ENCODE measurements at regions not wholly inside any gene's neighbourhood (a gene's known extent, or its start where the extent isn't known, plus 50 kb on each side); places are given as distances from the start of the nearest gene placed in this dataset.

- DNase-seq (ENCODE audit: insufficient read length, low spot score, missing footprints), result no peak
- no peaks in the 10 kb centered on the region for H3K4me1 ChIP-seq (ENCODE audit: insufficient read depth, low read length)
- TF ChIP-seq CTCF (IDR thresholded peaks at IDR 0.05; ENCODE audit: extremely low read depth, low read depth, low read length), result no peak
- no peak overlapping the region for H3K27ac ChIP-seq (ENCODE audit: low read depth, low read length)
- H3K9me3 ChIP-seq (ENCODE audit: low read depth, low read length), result no peaks in the 10 kb centered on the region
- H2AFZ ChIP-seq (ENCODE audit: low read length), result peak overlapping the region; percentile 90
- H3K4me2 ChIP-seq (ENCODE audit: insufficient read depth, low read length), result peak overlapping the region; percentile 70
- no peaks in the 10 kb centered on the region for H3K79me2 ChIP-seq (ENCODE audit: insufficient read depth, low read length)
- H4K20me1 ChIP-seq (ENCODE audit: insufficient read depth, low read length), result no peaks in the 10 kb centered on the region
- H3K36me3 ChIP-seq (ENCODE audit: insufficient read depth, low read length), result no peaks in the 10 kb centered on the region
- H3K4me3 ChIP-seq (ENCODE audit: insufficient read depth, low read length), result peak overlapping the region; percentile 52
- no peaks in the 10 kb centered on the region for H3K27me3 ChIP-seq (ENCODE audit: insufficient read depth, low read length)
These were observed 103.7 kb upstream of the NUDT4 start for GRCh38 chr12:93273834-93274564.

GRCh38 chr12:93274937-93275336, 102.8 kb upstream of the NUDT4 start:
- Histone ChIP-seq H4K20me1 (ENCODE audit: insufficient read depth, low read length) (no peaks in the 10 kb centered on the region), H3K27ac (ENCODE audit: low read depth, low read length) (no peak overlapping the region), H3K36me3 (ENCODE audit: insufficient read depth, low read length) (no peaks in the 10 kb centered on the region), H3K9me3 (ENCODE audit: low read depth, low read length) (no peaks in the 10 kb centered on the region), H2AFZ (ENCODE audit: low read length) (no peak overlapping the region), H3K4me1 (ENCODE audit: insufficient read depth, low read length) (no peaks in the 10 kb centered on the region), H3K79me2 (ENCODE audit: insufficient read depth, low read length) (no peaks in the 10 kb centered on the region), H3K4me2 (ENCODE audit: insufficient read depth, low read length) (no peak overlapping the region), H3K4me3 (ENCODE audit: insufficient read depth, low read length) (no peak overlapping the region), H3K27me3 (ENCODE audit: insufficient read depth, low read length) (no peaks in the 10 kb centered on the region)
- peak; percentile 22 for DNase-seq (ENCODE audit: insufficient read length, low spot score, missing footprints)
- no peak for TF ChIP-seq CTCF (IDR thresholded peaks at IDR 0.05; ENCODE audit: extremely low read depth, low read depth, low read length)

- Histone ChIP-seq H3K79me2 (ENCODE audit: insufficient read depth, low read length) (no peaks in the 10 kb centered on the region), H3K27me3 (ENCODE audit: insufficient read depth, low read length) (no peaks in the 10 kb centered on the region), H3K4me2 (ENCODE audit: insufficient read depth, low read length) (no peak overlapping the region), H2AFZ (ENCODE audit: low read length) (no peak overlapping the region), H3K9me3 (ENCODE audit: low read depth, low read length) (no peaks in the 10 kb centered on the region), H3K36me3 (ENCODE audit: insufficient read depth, low read length) (no peaks in the 10 kb centered on the region), H4K20me1 (ENCODE audit: insufficient read depth, low read length) (no peaks in the 10 kb centered on the region), H3K4me1 (ENCODE audit: insufficient read depth, low read length) (no peaks in the 10 kb centered on the region), H3K27ac (ENCODE audit: low read depth, low read length) (no peak overlapping the region), H3K4me3 (ENCODE audit: insufficient read depth, low read length) (no peak overlapping the region)
- TF ChIP-seq CTCF (IDR thresholded peaks at IDR 0.05; ENCODE audit: extremely low read depth, low read depth, low read length), result no peak
- DNase-seq (ENCODE audit: insufficient read length, low spot score, missing footprints), result no peak
These were observed 102.1 kb upstream of the NUDT4 start for GRCh38 chr12:93275589-93275988.

GRCh38 chr12:93279565-93280412, 97.9 kb upstream of the NUDT4 start:
- no peak overlapping the region for H3K27ac ChIP-seq (ENCODE audit: low read depth, low read length)
- H4K20me1 ChIP-seq (ENCODE audit: insufficient read depth, low read length), result no peaks in the 10 kb centered on the region
- no peak overlapping the region for H3K4me3 ChIP-seq (ENCODE audit: insufficient read depth, low read length)
- no peaks in the 10 kb centered on the region for H3K36me3 ChIP-seq (ENCODE audit: insufficient read depth, low read length)
- H3K4me1 ChIP-seq (ENCODE audit: insufficient read depth, low read length), result no peaks in the 10 kb centered on the region
- no peaks in the 10 kb centered on the region for H3K79me2 ChIP-seq (ENCODE audit: insufficient read depth, low read length)
- no peak for TF ChIP-seq CTCF (IDR thresholded peaks at IDR 0.05; ENCODE audit: extremely low read depth, low read depth, low read length)
- no peak overlapping the region for H2AFZ ChIP-seq (ENCODE audit: low read length)
- DNase-seq (ENCODE audit: insufficient read length, low spot score, missing footprints), result no peak
- no peak overlapping the region for H3K4me2 ChIP-seq (ENCODE audit: insufficient read depth, low read length)
- H3K27me3 ChIP-seq (ENCODE audit: insufficient read depth, low read length), result no peaks in the 10 kb centered on the region
- H3K9me3 ChIP-seq (ENCODE audit: low read depth, low read length), result no peaks in the 10 kb centered on the region

Data from osteoblast (primary cell).